ENCODE measurements at regions not wholly inside any gene's neighbourhood (a gene's known extent, or its start where the extent isn't known, plus 50 kb on each side); places are given as distances from the start of the nearest gene placed in this dataset.

- intact Hi-C loops (cut with micrococcal nuclease) = no loop called here
- ChIA-PET POLR2A (interaction anchor here (0.5 kb wide), 1 partner anchor 388 kb away, joined by 3 read pairs; no protein-coding TSS in a partner anchor), RAD21 (ENCODE audit: low non-redundant PET in 1 of 2, low total read pairs in 2 of 2, uncharacterized antibody in 2 of 2, unreplicated experiment in 2 of 2) (no interaction called here), CTCF (no interaction called here)
- H3K4me1 ChIP-seq (ENCODE audit: control insufficient read depth in 1 of 2, insufficient read depth in 2 of 2, low read length in 2 of 2) = peaks cover 0 to 7% of the 10 kb centered on the region in 2 experiments; a peak in 1 of 4 replicates
- no TSS peak for BruUV-seq (replicated peaks)
- no peaks in the 10 kb centered on the region for H3K9me3 ChIP-seq (ENCODE audit: control insufficient read depth in 1 of 2, insufficient read depth in 1 of 2, low read depth in 1 of 2, low read length in 2 of 2)
- H3K27me3 ChIP-seq (ENCODE audit: insufficient read depth, low read length) = no peaks in the 10 kb centered on the region
- H3K27ac ChIP-seq (ENCODE audit: low read depth, low read length) = no peak overlapping the region
- ATAC-seq (no peak), DNase-seq (ENCODE audit: low read depth, low spot score) (no peak)
- H4K20me1 ChIP-seq (ENCODE audit: insufficient read depth) = no peaks in the 10 kb centered on the region
- no peak overlapping the region for H3K9ac ChIP-seq (ENCODE audit: low read length)
- no peaks in the 10 kb centered on the region for H3K36me3 ChIP-seq (ENCODE audit: control insufficient read depth in 1 of 2, insufficient read depth in 2 of 2, low read length in 2 of 2)
- no peaks in the 10 kb centered on the region for H3K9me2 ChIP-seq (ENCODE audit: insufficient read depth)
- TF ChIP-seq ELF1 (IDR thresholded peaks at IDR 0.05; ENCODE audit: borderline replicate concordance, low read depth) = no peak
- no peak for TF ChIP-seq ZFX (IDR thresholded peaks at IDR 0.05)
- no peak for TF ChIP-seq EZH2phosphoT487 (IDR thresholded peaks at IDR 0.05; ENCODE audit: borderline replicate concordance)
- H3K4me2 ChIP-seq (ENCODE audit: low read length) = no peak overlapping the region
- H3K79me2 ChIP-seq (ENCODE audit: insufficient read depth, low read length) = no peaks in the 10 kb centered on the region
- no peak overlapping the region for H2AFZ ChIP-seq (ENCODE audit: low read depth, low read length, poor library complexity, severe bottlenecking)
- no peak overlapping the region for H3K4me3 ChIP-seq (replicated peaks in 1 of 2; ENCODE audit: low read depth in 1 of 2, low read length in 2 of 2)
Measured at GRCh38 chr16:72725643-72726042, 322.3 kb downstream of the ZFHX3 start.

DNA sequence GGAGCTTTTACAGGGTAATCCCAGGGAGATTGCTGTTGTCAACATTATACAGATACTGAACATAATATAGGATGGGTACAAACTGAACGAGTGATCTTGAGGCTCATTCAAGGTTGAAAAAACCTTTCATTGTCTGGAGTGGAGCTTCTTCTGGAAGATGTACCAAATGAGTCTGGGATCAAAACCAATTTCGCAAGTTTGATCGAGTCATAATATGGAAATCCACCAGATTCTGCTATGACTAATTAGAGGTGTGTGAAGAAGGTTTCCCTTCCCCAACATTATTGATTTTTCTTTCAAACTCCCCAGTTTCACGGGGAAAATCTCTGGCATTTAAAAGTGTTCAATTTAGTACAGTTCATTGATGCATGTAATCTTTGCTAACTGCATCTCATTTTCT, 324.1 kb downstream of the ZFHX3 start:
- TF ChIP-seq EZH2phosphoT487 (IDR thresholded peaks at IDR 0.05; ENCODE audit: borderline replicate concordance) (no peak), SRF (IDR thresholded peaks at IDR 0.05; ENCODE audit: low read depth) (no peak), POLR2A (IDR thresholded peaks at IDR 0.05; ENCODE audit: borderline replicate concordance, extremely low read depth, insufficient read depth, insufficient read length) (no peak), FOSL1 (IDR thresholded peaks at IDR 0.05; ENCODE audit: low read depth) (peak; percentile 36), YY1 (IDR thresholded peaks at IDR 0.05; ENCODE audit: extremely low read depth, insufficient replicate concordance, low read depth, low read length) (no peak), CEBPB (IDR thresholded peaks at IDR 0.05; ENCODE audit: low read depth) (peak; percentile 86), EZH2 (IDR thresholded peaks at IDR 0.05) (no peak), REST (IDR thresholded peaks at IDR 0.05; ENCODE audit: low read depth) (no peak), RAD21 (IDR thresholded peaks at IDR 0.05; ENCODE audit: low read depth) (no peak)
- Histone ChIP-seq H3K27me3 (ENCODE audit: insufficient read depth, low read length) (no peaks in the 10 kb centered on the region), H4K20me1 (ENCODE audit: insufficient read depth) (no peaks in the 10 kb centered on the region), H3K9ac (ENCODE audit: low read length) (no peak overlapping the region), H3K4me1 (ENCODE audit: control insufficient read depth in 1 of 2, insufficient read depth in 2 of 2, low read length in 2 of 2) (peaks cover 0 to 7% of the 10 kb centered on the region in 2 experiments; a peak in 1 of 4 replicates), H3K79me2 (ENCODE audit: insufficient read depth, low read length) (no peaks in the 10 kb centered on the region), H3K9me2 (ENCODE audit: insufficient read depth) (no peaks in the 10 kb centered on the region), H3K36me3 (ENCODE audit: control insufficient read depth in 1 of 2, insufficient read depth in 2 of 2, low read length in 2 of 2) (no peaks in the 10 kb centered on the region), H3K4me2 (ENCODE audit: low read length) (no peak overlapping the region), H2AFZ (ENCODE audit: low read depth, low read length, poor library complexity, severe bottlenecking) (no peak overlapping the region), H3K9me3 (ENCODE audit: control insufficient read depth in 1 of 2, insufficient read depth in 1 of 2, low read depth in 1 of 2, low read length in 2 of 2) (no peaks in the 10 kb centered on the region), H3K27ac (ENCODE audit: low read depth, low read length) (no peak overlapping the region), H3K4me3 (replicated peaks in 1 of 2; ENCODE audit: low read depth in 1 of 2, low read length in 2 of 2) (no peak overlapping the region)
- no TSS peak for BruUV-seq (replicated peaks)
- peak; percentile 8 for DNase-seq (ENCODE audit: low read depth, low spot score)
- CTCF ChIA-PET = no interaction called here
- intact Hi-C loops (cut with micrococcal nuclease) = no loop called here
- RAD21 ChIA-PET (ENCODE audit: low non-redundant PET in 1 of 2, low total read pairs in 2 of 2, uncharacterized antibody in 2 of 2, unreplicated experiment in 2 of 2) = no interaction called here
- ATAC-seq = no peak
- POLR2A ChIA-PET = no interaction called here

Data from HCT116 (cell line).